ENCODE measurements at regions not wholly inside any gene's neighbourhood (a gene's known extent, or its start where the extent isn't known, plus 50 kb on each side); places are given as distances from the start of the nearest gene placed in this dataset.

DNA sequence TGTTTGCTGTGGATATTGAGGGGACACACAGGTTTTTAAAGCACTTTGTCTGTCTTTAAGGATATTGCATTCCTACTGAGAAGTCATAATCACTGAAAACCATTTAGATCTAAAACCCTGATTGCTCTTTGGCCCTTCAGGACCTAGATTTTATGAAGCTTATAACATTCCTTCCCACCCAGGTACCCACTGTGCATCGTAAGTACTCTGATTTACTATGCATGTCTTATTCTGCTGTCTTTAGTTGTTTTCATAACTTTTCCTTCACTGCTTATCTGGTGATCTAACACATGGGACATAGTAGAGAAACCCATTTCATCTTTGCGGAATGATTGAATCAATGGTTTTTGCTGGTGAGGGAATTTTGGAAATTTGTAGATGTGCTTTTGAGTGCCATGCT lies 247.0 kb upstream of the RARB start:
- POLR2A ChIA-PET, result no interaction called here
- H3K4me2 ChIP-seq (ENCODE audit: low read length), result no peak overlapping the region
- H3K79me2 ChIP-seq (ENCODE audit: insufficient read depth, low read depth, low read length), result no peaks in the 10 kb centered on the region
- no peak overlapping the region for H3K4me3 ChIP-seq (ENCODE audit: low read depth, low read length, poor library complexity, severe bottlenecking)
- H4K20me1 ChIP-seq (ENCODE audit: insufficient read depth, low read length), result no peaks in the 10 kb centered on the region
- DNase-seq (ENCODE audit: low spot score), result no peak
- H3K27ac ChIP-seq (ENCODE audit: low read depth, low read length, poor library complexity, severe bottlenecking), result no peak overlapping the region
- no peak overlapping the region for H2AFZ ChIP-seq (ENCODE audit: low read length)
- TF ChIP-seq EZH2phosphoT487 (IDR thresholded peaks at IDR 0.05; ENCODE audit: borderline replicate concordance, low read depth, low read length), result no peak
- TF ChIP-seq, protein P1, sequence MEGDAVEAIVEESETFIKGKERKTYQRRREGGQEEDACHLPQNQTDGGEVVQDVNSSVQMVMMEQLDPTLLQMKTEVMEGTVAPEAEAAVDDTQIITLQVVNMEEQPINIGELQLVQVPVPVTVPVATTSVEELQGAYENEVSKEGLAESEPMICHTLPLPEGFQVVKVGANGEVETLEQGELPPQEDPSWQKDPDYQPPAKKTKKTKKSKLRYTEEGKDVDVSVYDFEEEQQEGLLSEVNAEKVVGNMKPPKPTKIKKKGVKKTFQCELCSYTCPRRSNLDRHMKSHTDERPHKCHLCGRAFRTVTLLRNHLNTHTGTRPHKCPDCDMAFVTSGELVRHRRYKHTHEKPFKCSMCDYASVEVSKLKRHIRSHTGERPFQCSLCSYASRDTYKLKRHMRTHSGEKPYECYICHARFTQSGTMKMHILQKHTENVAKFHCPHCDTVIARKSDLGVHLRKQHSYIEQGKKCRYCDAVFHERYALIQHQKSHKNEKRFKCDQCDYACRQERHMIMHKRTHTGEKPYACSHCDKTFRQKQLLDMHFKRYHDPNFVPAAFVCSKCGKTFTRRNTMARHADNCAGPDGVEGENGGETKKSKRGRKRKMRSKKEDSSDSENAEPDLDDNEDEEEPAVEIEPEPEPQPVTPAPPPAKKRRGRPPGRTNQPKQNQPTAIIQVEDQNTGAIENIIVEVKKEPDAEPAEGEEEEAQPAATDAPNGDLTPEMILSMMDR (conservative IDR thresholded peaks at IDR 0.05; ENCODE audit: low read length), result no peak
- H3K9me3 ChIP-seq (ENCODE audit: low read length), result no peaks in the 10 kb centered on the region
- BruUV-seq (replicated peaks), result no TSS peak
- no peaks in the 10 kb centered on the region for H3K9me2 ChIP-seq (ENCODE audit: insufficient read depth, low read length)
- intact Hi-C loops (cut with micrococcal nuclease; ENCODE audit: unreplicated experiment), result no loop called here
- no peaks in the 10 kb centered on the region for H3K4me1 ChIP-seq (ENCODE audit: insufficient read depth, low read length, poor library complexity, severe bottlenecking)
- CTCF ChIA-PET (ENCODE audit: unreplicated experiment), result no interaction called here
- no peaks in the 10 kb centered on the region for H3K36me3 ChIP-seq (ENCODE audit: insufficient read depth, low read length)

DNA sequence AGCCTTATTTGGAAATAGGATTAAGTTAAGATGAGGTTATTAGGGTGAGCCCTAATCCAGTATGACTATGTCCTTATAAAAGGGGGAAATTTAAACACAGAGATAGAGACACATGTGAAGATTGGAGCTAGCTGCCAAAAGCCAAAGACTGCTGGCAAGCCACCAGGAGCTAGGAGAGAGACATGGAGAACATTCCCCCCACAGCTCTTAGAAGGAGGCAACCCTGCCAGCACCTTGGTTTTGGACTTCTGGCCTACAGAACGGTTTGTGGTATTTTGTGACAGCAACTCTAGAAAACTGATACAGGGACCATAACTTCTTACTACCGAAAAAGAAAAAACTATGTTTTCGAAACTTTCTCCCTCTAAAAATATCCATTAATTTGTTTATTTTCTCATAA lies 245.3 kb upstream of the RARB start:
- Histone ChIP-seq H3K36me3 (ENCODE audit: insufficient read depth, low read length) (no peaks in the 10 kb centered on the region), H3K79me2 (ENCODE audit: insufficient read depth, low read depth, low read length) (no peaks in the 10 kb centered on the region), H3K9me3 (ENCODE audit: low read length) (no peaks in the 10 kb centered on the region), H3K4me1 (ENCODE audit: insufficient read depth, low read length, poor library complexity, severe bottlenecking) (no peaks in the 10 kb centered on the region), H3K4me2 (ENCODE audit: low read length) (no peak overlapping the region), H3K27ac (ENCODE audit: low read depth, low read length, poor library complexity, severe bottlenecking) (no peak overlapping the region), H4K20me1 (ENCODE audit: insufficient read depth, low read length) (no peaks in the 10 kb centered on the region), H2AFZ (ENCODE audit: low read length) (no peak overlapping the region), H3K9me2 (ENCODE audit: insufficient read depth, low read length) (no peaks in the 10 kb centered on the region), H3K4me3 (ENCODE audit: low read depth, low read length, poor library complexity, severe bottlenecking) (no peak overlapping the region)
- CTCF ChIA-PET (ENCODE audit: unreplicated experiment), result no interaction called here
- intact Hi-C loops (cut with micrococcal nuclease; ENCODE audit: unreplicated experiment), result no loop called here
- no TSS peak for BruUV-seq (replicated peaks)
- TF ChIP-seq, protein P1 (conservative IDR thresholded peaks at IDR 0.05; ENCODE audit: low read length), result no peak
- TF ChIP-seq EZH2phosphoT487 (IDR thresholded peaks at IDR 0.05; ENCODE audit: borderline replicate concordance, low read depth, low read length), result no peak
- POLR2A ChIA-PET, result interaction anchor here (0.6 to 0.9 kb wide), 2 partner anchors 203 to 1388 kb away, joined by 3 read pairs; no protein-coding TSS in a partner anchor
- DNase-seq (ENCODE audit: low spot score), result no peak

DNA sequence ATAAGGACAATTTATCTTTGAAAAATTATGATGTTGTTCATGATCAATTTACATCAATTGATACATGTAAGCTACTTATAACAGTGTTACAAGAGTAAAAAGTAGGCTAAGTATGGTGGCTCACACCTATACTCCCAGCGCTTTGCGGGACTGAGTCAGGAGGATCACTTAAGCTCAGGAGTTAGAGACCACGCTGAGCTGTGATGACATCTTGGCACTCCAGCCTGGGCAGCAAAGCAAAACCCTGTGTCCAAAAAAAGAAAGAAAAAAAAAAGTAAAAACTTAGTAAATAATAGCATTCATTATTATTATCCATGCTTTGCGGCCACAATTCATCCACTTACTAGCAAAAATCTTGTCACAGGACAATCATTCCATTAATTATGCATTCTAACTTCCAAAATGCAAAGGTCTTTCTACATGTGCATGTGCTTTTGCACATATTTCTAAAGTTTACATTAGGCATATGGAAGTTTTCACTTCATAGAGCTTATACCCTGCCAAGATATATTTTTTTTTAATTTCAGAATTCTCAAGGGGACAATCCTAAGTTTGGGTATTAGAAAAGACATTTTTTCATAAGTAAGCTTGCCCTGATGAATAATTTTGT lies 243.3 kb upstream of the RARB start:
- POLR2A ChIA-PET, result interaction anchor here (0.5 to 0.7 kb wide), 2 partner anchors 113 to 165 kb away, joined by 3 read pairs; no protein-coding TSS in a partner anchor
- Histone ChIP-seq H3K4me1 (ENCODE audit: insufficient read depth, low read length, poor library complexity, severe bottlenecking) (no peaks in the 10 kb centered on the region), H3K27ac (ENCODE audit: low read depth, low read length, poor library complexity, severe bottlenecking) (no peak overlapping the region), H3K79me2 (ENCODE audit: insufficient read depth, low read depth, low read length) (no peaks in the 10 kb centered on the region), H3K9me2 (ENCODE audit: insufficient read depth, low read length) (no peaks in the 10 kb centered on the region), H2AFZ (ENCODE audit: low read length) (no peak overlapping the region), H3K4me2 (ENCODE audit: low read length) (no peak overlapping the region), H3K9me3 (ENCODE audit: low read length) (no peaks in the 10 kb centered on the region), H3K36me3 (ENCODE audit: insufficient read depth, low read length) (no peaks in the 10 kb centered on the region), H4K20me1 (ENCODE audit: insufficient read depth, low read length) (no peaks in the 10 kb centered on the region), H3K4me3 (ENCODE audit: low read depth, low read length, poor library complexity, severe bottlenecking) (no peak overlapping the region)
- intact Hi-C loops (cut with micrococcal nuclease; ENCODE audit: unreplicated experiment), result no loop called here
- no peak for DNase-seq (ENCODE audit: low spot score)
- no TSS peak for BruUV-seq (replicated peaks)
- TF ChIP-seq EZH2phosphoT487 (IDR thresholded peaks at IDR 0.05; ENCODE audit: borderline replicate concordance, low read depth, low read length), result no peak
- TF ChIP-seq, protein P1 (conservative IDR thresholded peaks at IDR 0.05; ENCODE audit: low read length), result no peak
- CTCF ChIA-PET (ENCODE audit: unreplicated experiment), result no interaction called here

All from OCI-LY7 (cell line).